ENCODE measurements at regions not wholly inside any gene's neighbourhood (a gene's known extent, or its start where the extent isn't known, plus 50 kb on each side); places are given as distances from the start of the nearest gene placed in this dataset.

- H3K79me2 ChIP-seq (ENCODE audit: control insufficient read depth in 1 of 2, insufficient read depth in 2 of 2, low read length in 2 of 2), result no peaks in the 10 kb centered on the region
- no peak overlapping the region for H3K4me3 ChIP-seq (ENCODE audit: extremely low read depth in 1 of 4, insufficient read depth in 2 of 4, low read depth in 3 of 4, low read length in 4 of 4)
- 81% methylated on average over 4 of the region's 4 CpGs; no CpG with 5 or more reads in 1 of the 2 experiments for WGBS, 2 experiments (ENCODE audit: extremely low coverage in 1 of 2, insufficient coverage in 1 of 2, insufficient read length in 1 of 2, insufficient replicate concordance in 2 of 2, low coverage in 1 of 2, low lambda C conversion rate in 2 of 2, missing lambda C conversion rate in 1 of 2)
Measured at GRCh38 chr17:73792994-73793393, 148.7 kb upstream of the SDK2 start.

More at GRCh38 chr17:73792994-73793393, 148.7 kb upstream of the SDK2 start:
- H3K27me3 ChIP-seq (replicated peaks in 1 of 4; ENCODE audit: control insufficient read depth in 3 of 4, extremely low read depth in 1 of 4, insufficient read depth in 3 of 4, low read length in 3 of 4), result peaks cover 0 to 2% (median 0%) of the 10 kb centered on the region in 4 experiments; a peak in 2 of 7 replicates
- H3K23ac ChIP-seq (ENCODE audit: insufficient read length), result no peak overlapping the region
- no peak overlapping the region for H3K4me2 ChIP-seq (ENCODE audit: insufficient read depth in 1 of 2, low read depth in 2 of 2, low read length in 2 of 2)
- H3K18ac ChIP-seq (ENCODE audit: extremely low read depth, low read length), result no peak overlapping the region
- no peak overlapping the region for H2AFZ ChIP-seq (ENCODE audit: low read length)
- H2BK5ac ChIP-seq (ENCODE audit: low read depth, low read length), result no peak overlapping the region
- ChIA-PET POLR2A (ENCODE audit: partially characterized antibody) (no interaction called here), CTCF (ENCODE audit: partially characterized antibody) (interaction anchor here (0.5 to 1.3 kb wide), 3 partner anchors 9 to 83 kb away, joined by 3 to 4 read pairs (median 3); no protein-coding TSS in a partner anchor)
- H2BK12ac ChIP-seq (ENCODE audit: low read depth, low read length), result no peak overlapping the region
- no peak overlapping the region for H2BK15ac ChIP-seq (ENCODE audit: low read length)
- H3K9ac ChIP-seq (replicated peaks in 1 of 4; ENCODE audit: extremely low read depth in 1 of 4, low read depth in 3 of 4, low read length in 3 of 4), result no peak overlapping the region
- H4K20me1 ChIP-seq (replicated peaks in 1 of 2; ENCODE audit: control insufficient read depth in 1 of 2, insufficient read depth in 2 of 2, low read length in 2 of 2), result no peaks in the 10 kb centered on the region
- no peaks in the 10 kb centered on the region for H3K36me3 ChIP-seq (ENCODE audit: control insufficient read depth in 2 of 4, insufficient read depth in 4 of 4, low read length in 3 of 4)
- H4K91ac ChIP-seq (replicated peaks; ENCODE audit: insufficient read length, low read length), result no peak overlapping the region
- H2BK20ac ChIP-seq (ENCODE audit: low read length), result no peak overlapping the region
- no peak for FAIRE-seq
- H3K23me2 ChIP-seq (ENCODE audit: low read depth, low read length), result no peaks in the 10 kb centered on the region
- no peak overlapping the region for H3K27ac ChIP-seq (ENCODE audit: low read depth, low read length)
- no peak overlapping the region for H3K4ac ChIP-seq (replicated peaks; ENCODE audit: insufficient read length, low read depth, low read length)
- TF ChIP-seq JUND (IDR thresholded peaks at IDR 0.05; ENCODE audit: low read length), result no peak
- no peak for TF ChIP-seq SP1 (IDR thresholded peaks at IDR 0.05; ENCODE audit: low read depth, low read length)
- TF ChIP-seq JUN (IDR thresholded peaks at IDR 0.05; ENCODE audit: low read depth, low read length), result no peak
- no peak for TF ChIP-seq BACH1 (IDR thresholded peaks at IDR 0.05; ENCODE audit: low read length)
- TF ChIP-seq PHF8 (conservative IDR thresholded peaks at IDR 0.05; ENCODE audit: low read depth, low read length), result no peak
- no peak for TF ChIP-seq FOSL1 (IDR thresholded peaks at IDR 0.05; ENCODE audit: insufficient read depth, low read depth, low read length)
- no peak for TF ChIP-seq RXRA (IDR thresholded peaks at IDR 0.05; ENCODE audit: insufficient read depth, low read depth, low read length)
- H3K14ac ChIP-seq (ENCODE audit: insufficient read length), result no peak overlapping the region
- no peaks in the 10 kb centered on the region for H3K9me3 ChIP-seq (ENCODE audit: insufficient read depth in 2 of 2, low read depth in 1 of 2, low read length in 1 of 2)
- no peak overlapping the region for H2BK120ac ChIP-seq (replicated peaks; ENCODE audit: low read depth, low read length)
- H2AK5ac ChIP-seq (ENCODE audit: low read depth, low read length), result no peak overlapping the region
- H4K8ac ChIP-seq (ENCODE audit: extremely low read depth, insufficient read depth, low read length), result no peak overlapping the region
- H3K56ac ChIP-seq (replicated peaks; ENCODE audit: insufficient read length, low read depth, low read length), result no peak overlapping the region
- H4K5ac ChIP-seq (ENCODE audit: insufficient read length, low read depth, low read length), result no peak overlapping the region
- peaks cover 0 to 3% (median 0%) of the 10 kb centered on the region in 4 experiments; a peak in 2 of 7 replicates for H3K4me1 ChIP-seq (replicated peaks in 1 of 4; ENCODE audit: control insufficient read depth in 3 of 4, insufficient read depth in 4 of 4, low read length in 3 of 4)
- no peak for DNase-seq (ENCODE audit: low read depth in 1 of 2, low spot score in 2 of 2)
- no peaks in the 10 kb centered on the region for H3K79me1 ChIP-seq (ENCODE audit: low read depth, low read length)
